PC-3 (cell line): ENCODE measurements at regions not wholly inside any gene's neighbourhood (a gene's known extent, or its start where the extent isn't known, plus 50 kb on each side); places are given as distances from the start of the nearest gene placed in this dataset.

ENCODE experiments used
- CTCF ChIP-seq: fragments of 300-600 bp; sonication (generic); conservative IDR thresholded peaks from 2 replicates; pipeline ENCODE4 v1.5.1; 2017; ENCODE audit warnings: antibody characterized with exemption, low read depth, mild to moderate bottlenecking, low read length
- EZH2 ChIP-seq: fragments of 300-600 bp; sonication (generic); IDR thresholded peaks from one replicate; pipeline ENCODE4 v1.6.1; 2017; ENCODE audit warnings: antibody characterized with exemption, mild to moderate bottlenecking, low read length; ENCODE audit not compliant: unreplicated experiment
- EZH2phosphoT487 ChIP-seq: fragments of 300-600 bp; sonication (generic); IDR thresholded peaks from 2 replicates; pipeline ENCODE4 v1.6.1; 2018; ENCODE audit warnings: mild to moderate bottlenecking, antibody characterized with exemption, low read length, borderline replicate concordance

DNA sequence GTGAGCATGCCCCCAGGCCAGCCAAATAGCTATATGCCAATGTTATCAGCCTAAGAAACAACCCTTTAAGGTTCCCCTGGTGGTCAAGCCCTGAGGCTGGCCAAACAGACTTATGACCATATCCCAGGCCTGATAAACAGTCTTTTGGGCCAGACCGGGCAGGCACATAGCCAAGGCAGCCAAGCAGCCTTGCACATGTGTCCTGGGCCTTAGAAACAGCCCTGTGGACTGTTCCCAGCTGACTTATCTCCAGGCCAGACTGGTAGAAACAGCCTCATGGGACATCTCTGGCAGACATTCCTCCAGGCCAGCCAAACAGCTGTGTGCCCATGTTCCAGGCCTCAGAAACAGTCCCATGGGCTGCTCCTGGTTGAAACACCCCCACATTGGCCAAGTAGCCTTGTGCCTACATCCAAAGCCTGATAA is 295.0 kb upstream of the MGAT4C start:
- no peak for TF ChIP-seq CTCF
- no peak for TF ChIP-seq EZH2
- TF ChIP-seq EZH2phosphoT487, result no peak
